AG04450 (cell line): ENCODE measurements at regions not wholly inside any gene's neighbourhood (a gene's known extent, or its start where the extent isn't known, plus 50 kb on each side); places are given as distances from the start of the nearest gene placed in this dataset.

Experiments used
- CTCF ChIA-PET: fragments of 300-600, 350-600 bp; formaldehyde crosslinking; extraction: SDS; loops from one replicate; lab custom pipeline; 2022; ENCODE audit warnings: antibody characterized with exemption, inconsistent platforms; lab: Charles Lee
- POLR2A ChIA-PET: fragments of 350-600 bp; formaldehyde crosslinking; extraction: SDS; loops from one replicate; lab custom pipeline; 2021; ENCODE audit warnings: antibody characterized with exemption, inconsistent platforms; lab: Yijun Ruan, JAX
- DNase-seq: peaks from one replicate; pipeline ENCODE4 v3.0.0-alpha.2; 2011; ENCODE audit warnings: low read depth, low spot score
- H3K27ac ChIP-seq: one replicate; pipeline ENCODE4 v1.5.1; 2012; ENCODE audit warnings: low read depth, low read length, control low read depth
- H3K27me3 ChIP-seq: one replicate; pipeline ENCODE4 v1.6.0; 2012; ENCODE audit warnings: low read length; ENCODE audit not compliant: control insufficient read depth, insufficient read depth
- H3K4me3 ChIP-seq: 2 replicates; pipeline ENCODE4 v1.5.1; 2011; ENCODE audit warnings: mild to moderate bottlenecking, low read depth, low read length, control low read depth
- H3K9me3 ChIP-seq: 2 replicates; pipeline ENCODE4 v1.5.1; 2012; ENCODE audit warnings: low read length; ENCODE audit not compliant: control insufficient read depth, insufficient read depth
- CTCF ChIP-seq: IDR thresholded peaks from 2 replicates; pipeline ENCODE4 v1.5.1; 2011; ENCODE audit warnings: low read depth, low read length, control low read depth, inconsistent platforms

GRCh38 chr2:187168720-187169713 lies 279.0 kb downstream of the CALCRL start:
- Histone ChIP-seq H3K9me3 (no peaks in the 10 kb centered on the region), H3K27me3 (no peaks in the 10 kb centered on the region), H3K27ac (no peak overlapping the region), H3K4me3 (no peak overlapping the region)
- no peak for TF ChIP-seq CTCF
- ChIA-PET POLR2A (no interaction called here), CTCF (no interaction called here)
- no peak for DNase-seq

- ChIA-PET POLR2A (no interaction called here), CTCF (interaction anchor here (0.6 to 2.5 kb wide), 3 partner anchors 8 to 332 kb away, joined by 3 to 7 read pairs (median 3); no protein-coding TSS in a partner anchor)
- H3K9me3 ChIP-seq, result no peaks in the 10 kb centered on the region
- no peaks in the 10 kb centered on the region for H3K27me3 ChIP-seq
- TF ChIP-seq CTCF, result no peak
- no peak for DNase-seq
- H3K27ac ChIP-seq, result no peak overlapping the region
- no peak overlapping the region for H3K4me3 ChIP-seq
These were observed 280.6 kb downstream of the CALCRL start for GRCh38 chr2:187167491-187167890.

GRCh38 chr2:187165936-187166610 lies 282.0 kb downstream of the CALCRL start:
- Histone ChIP-seq H3K27me3 (no peaks in the 10 kb centered on the region), H3K9me3 (no peaks in the 10 kb centered on the region), H3K27ac (no peak overlapping the region), H3K4me3 (no peak overlapping the region)
- DNase-seq, result no peak
- ChIA-PET POLR2A (no interaction called here), CTCF (interaction anchor here (2.5 kb wide), 1 partner anchor 9 kb away, joined by 7 read pairs; no protein-coding TSS in a partner anchor)
- no peak for TF ChIP-seq CTCF

- CTCF ChIA-PET, result no interaction called here
These were observed 289.6 kb downstream of the CALCRL start for GRCh38 chr2:187158452-187158851.

More at GRCh38 chr2:187158452-187158851, 289.6 kb downstream of the CALCRL start:
- H3K4me3 ChIP-seq, result no peak overlapping the region
- no peaks in the 10 kb centered on the region for H3K27me3 ChIP-seq
- no peak for TF ChIP-seq CTCF
- POLR2A ChIA-PET, result no interaction called here
- DNase-seq, result no peak
- H3K9me3 ChIP-seq, result no peaks in the 10 kb centered on the region
- H3K27ac ChIP-seq, result no peak overlapping the region
